ENCODE measurements at regions not wholly inside any gene's neighbourhood (a gene's known extent, or its start where the extent isn't known, plus 50 kb on each side); places are given as distances from the start of the nearest gene placed in this dataset.

DNA sequence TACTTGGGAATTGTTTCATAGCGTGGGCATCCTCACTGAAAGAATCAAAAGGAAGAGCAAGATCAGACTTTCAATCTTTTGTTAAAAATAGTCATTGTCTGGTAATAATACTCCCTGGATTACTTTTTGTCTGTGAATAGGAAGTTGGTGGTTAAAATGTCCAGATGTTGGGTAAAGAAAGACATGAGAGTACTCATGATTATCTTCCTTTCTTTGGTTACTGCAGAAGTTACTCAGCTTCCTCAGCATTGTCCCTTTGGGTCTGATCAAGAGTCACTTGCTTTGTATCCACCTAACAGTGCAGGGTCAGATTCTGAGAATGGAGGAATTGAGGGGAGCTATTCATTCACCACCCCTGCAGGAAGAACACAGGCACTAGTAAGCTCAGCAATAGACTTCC is 54.6 kb downstream of the RIN2 start:
- ChIA-PET POLR2A (no interaction called here), CTCF (ENCODE audit: low intra/inter-chr PET ratio, low total read pairs) (no interaction called here)
- no peak for ATAC-seq
- BruUV-seq (replicated peaks): no TSS peak
- Histone ChIP-seq H3K79me2 (ENCODE audit: insufficient read depth, low read length) (no peaks in the 10 kb centered on the region), H3K4me3 (replicated peaks in 1 of 3; ENCODE audit: insufficient read depth in 1 of 3, low read depth in 2 of 3, low read length in 3 of 3) (no peak overlapping the region), H2AFZ (ENCODE audit: low read length) (no peak overlapping the region), H3K4me1 (ENCODE audit: insufficient read depth, low read length) (peaks cover 32% of the 10 kb centered on the region), H3K27ac (ENCODE audit: extremely low read length, insufficient read depth, low read length) (no peak overlapping the region), H3K9me3 (ENCODE audit: low read length) (no peaks in the 10 kb centered on the region), H3K36me3 (replicated peaks in 1 of 2; ENCODE audit: control insufficient read depth in 1 of 2, insufficient read depth in 2 of 2, low read length in 2 of 2) (no peaks in the 10 kb centered on the region), H3K4me2 (ENCODE audit: low read depth, low read length) (no peak overlapping the region), H3K27me3 (ENCODE audit: control insufficient read depth in 1 of 2, insufficient read depth in 2 of 2, low read length in 2 of 2) (no peaks in the 10 kb centered on the region), H3K9ac (ENCODE audit: insufficient read depth, low read depth, low read length) (no peak overlapping the region), H4K20me1 (ENCODE audit: insufficient read depth, low read length) (no peaks in the 10 kb centered on the region)
- DNase-seq (ENCODE audit: low spot score): no peak
- 67% methylated on average over 1 of the region's 1 CpG for WGBS (ENCODE audit: low lambda C conversion rate)
- in situ Hi-C loops (cut with HindIII; ENCODE audit: extremely low pct_ligation_motif_present, low pct_unique_long_range_greater_than_20kb) (no loop called here), intact Hi-C loops (cut with micrococcal nuclease; ENCODE audit: unreplicated experiment) (no loop called here)
- TF ChIP-seq ZNF567 (CRISPR knock-in tag; IDR thresholded peaks at IDR 0.05; ENCODE audit: borderline replicate concordance) (no peak), POLR2A (IDR thresholded peaks at IDR 0.05; ENCODE audit: insufficient read depth in 1 of 2, low read depth in 2 of 2, low read length in 2 of 2) (no peak), HOXA3 (CRISPR knock-in tag; IDR thresholded peaks at IDR 0.05) (no peak), PCBP2 (optimal IDR thresholded peaks at IDR 0.05; ENCODE audit: low read depth, low read length, poor library complexity, severe bottlenecking) (no peak), SKI (IDR thresholded peaks at IDR 0.05; ENCODE audit: partially characterized antibody) (no peak)
- TF ChIP-seq, protein P1, sequence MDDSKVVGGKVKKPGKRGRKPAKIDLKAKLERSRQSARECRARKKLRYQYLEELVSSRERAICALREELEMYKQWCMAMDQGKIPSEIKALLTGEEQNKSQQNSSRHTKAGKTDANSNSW (CRISPR knock-in tag; IDR thresholded peaks at IDR 0.05; ENCODE audit: borderline replicate concordance): no peak
- TF ChIP-seq, protein P2, sequence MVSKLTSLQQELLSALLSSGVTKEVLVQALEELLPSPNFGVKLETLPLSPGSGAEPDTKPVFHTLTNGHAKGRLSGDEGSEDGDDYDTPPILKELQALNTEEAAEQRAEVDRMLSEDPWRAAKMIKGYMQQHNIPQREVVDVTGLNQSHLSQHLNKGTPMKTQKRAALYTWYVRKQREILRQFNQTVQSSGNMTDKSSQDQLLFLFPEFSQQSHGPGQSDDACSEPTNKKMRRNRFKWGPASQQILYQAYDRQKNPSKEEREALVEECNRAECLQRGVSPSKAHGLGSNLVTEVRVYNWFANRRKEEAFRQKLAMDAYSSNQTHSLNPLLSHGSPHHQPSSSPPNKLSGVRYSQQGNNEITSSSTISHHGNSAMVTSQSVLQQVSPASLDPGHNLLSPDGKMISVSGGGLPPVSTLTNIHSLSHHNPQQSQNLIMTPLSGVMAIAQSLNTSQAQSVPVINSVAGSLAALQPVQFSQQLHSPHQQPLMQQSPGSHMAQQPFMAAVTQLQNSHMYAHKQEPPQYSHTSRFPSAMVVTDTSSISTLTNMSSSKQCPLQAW (CRISPR knock-in tag; IDR thresholded peaks at IDR 0.05): no peak
- FAIRE-seq: no peak

Data from HepG2 (cell line).